IPS-20b (cell line): ENCODE measurements at regions not wholly inside any gene's neighbourhood (a gene's known extent, or its start where the extent isn't known, plus 50 kb on each side); places are given as distances from the start of the nearest gene placed in this dataset.
"Not testable (repeated sequence)": the region's sequence is repeated elsewhere in the genome, so short reads cannot be mapped to it uniquely, and the experiment has no call there.

Experiments
- H3K27ac ChIP-seq: one replicate; pipeline ENCODE4 v1.5.1; 2013; ENCODE audit warnings: low read length
- H3K27me3 ChIP-seq: 2 replicates; pipeline ENCODE4 v1.6.1; 2013; ENCODE audit warnings: mild to moderate bottlenecking, low read length, inconsistent platforms; ENCODE audit not compliant: insufficient read depth
- H3K36me3 ChIP-seq: 2 replicates; pipeline ENCODE4 v1.6.1; 2013; ENCODE audit warnings: low read depth, mild to moderate bottlenecking, inconsistent platforms, low read length, moderate library complexity; ENCODE audit not compliant: insufficient read depth
- H3K4me1 ChIP-seq: 2 replicates; pipeline ENCODE4 v1.6.1; 2013; ENCODE audit warnings: mild to moderate bottlenecking, control low read depth, inconsistent platforms, low read length, moderate library complexity; ENCODE audit not compliant: insufficient read depth
- H3K4me3 ChIP-seq: 2 replicates; pipeline ENCODE4 v1.5.1; 2013; ENCODE audit warnings: mild to moderate bottlenecking, low read length, inconsistent platforms
- H3K9ac ChIP-seq: 2 replicates; pipeline ENCODE4 v1.6.1; 2013; ENCODE audit warnings: low read depth, mild to moderate bottlenecking, inconsistent platforms, low read length, moderate library complexity
- H3K9me3 ChIP-seq: 2 replicates; pipeline ENCODE4 v1.6.1; 2013; ENCODE audit warnings: mild to moderate bottlenecking, low read depth, low read length, inconsistent platforms; ENCODE audit not compliant: insufficient read depth

- Histone ChIP-seq H3K4me3 (no peak overlapping the region), H3K9me3 (no peaks in the 10 kb centered on the region), H3K36me3 (no peaks in the 10 kb centered on the region), H3K9ac (no peak overlapping the region), H3K4me1 (no peaks in the 10 kb centered on the region), H3K27me3 (no peaks in the 10 kb centered on the region), H3K27ac (no peak overlapping the region)
Observed at GRCh38 chr13:87535911-87536310, 135.3 kb upstream of the SLITRK5 start.

- Histone ChIP-seq H3K9ac (no peak overlapping the region), H3K27ac (no peak overlapping the region)
Observed at GRCh38 chr13:87536499-87536898, 134.7 kb upstream of the SLITRK5 start.

GRCh38 chr13:87536899-87537298, 134.3 kb upstream of the SLITRK5 start:
- no peak overlapping the region for H3K9ac ChIP-seq
- H3K4me3 ChIP-seq, result no peak overlapping the region
- H3K4me1 ChIP-seq, result no peaks in the 10 kb centered on the region
- H3K27me3 ChIP-seq, result no peaks in the 10 kb centered on the region
- no peaks in the 10 kb centered on the region for H3K36me3 ChIP-seq
- no peak overlapping the region for H3K27ac ChIP-seq
- H3K9me3 ChIP-seq, result no peaks in the 10 kb centered on the region

More at GRCh38 chr13:87536499-87536898, 134.7 kb upstream of the SLITRK5 start:
- Histone ChIP-seq H3K27me3 (no peaks in the 10 kb centered on the region), H3K9me3 (no peaks in the 10 kb centered on the region), H3K4me1 (no peaks in the 10 kb centered on the region), H3K36me3 (no peaks in the 10 kb centered on the region), H3K4me3 (no peak overlapping the region)

- Histone ChIP-seq H3K27me3 (no peaks in the 10 kb centered on the region), H3K36me3 (no peaks in the 10 kb centered on the region), H3K4me3 (no peak overlapping the region), H3K9ac (no peak overlapping the region), H3K9me3 (no peaks in the 10 kb centered on the region), H3K27ac (no peak overlapping the region), H3K4me1 (no peaks in the 10 kb centered on the region)
Observed at GRCh38 chr13:87537951-87538350, 133.2 kb upstream of the SLITRK5 start.

GRCh38 chr13:87538366-87539052, 132.7 kb upstream of the SLITRK5 start:
- H3K4me1 ChIP-seq, result no peaks in the 10 kb centered on the region
- no peaks in the 10 kb centered on the region for H3K27me3 ChIP-seq
- no peaks in the 10 kb centered on the region for H3K36me3 ChIP-seq
- no peak overlapping the region for H3K4me3 ChIP-seq
- no peak overlapping the region for H3K9ac ChIP-seq
- H3K9me3 ChIP-seq, result no peaks in the 10 kb centered on the region
- no peak overlapping the region for H3K27ac ChIP-seq

- Histone ChIP-seq H3K4me3 (no peak overlapping the region), H3K27me3 (no peaks in the 10 kb centered on the region), H3K9me3 (no peaks in the 10 kb centered on the region), H3K9ac (no peak overlapping the region), H3K4me1 (peaks cover 3% of the 10 kb centered on the region; the same call in 1 of the 2 replicates), H3K36me3 (no peaks in the 10 kb centered on the region), H3K27ac (no peak overlapping the region)
Observed at GRCh38 chr13:87553142-87553541, 118.0 kb upstream of the SLITRK5 start.

- Histone ChIP-seq H3K36me3 (no peaks in the 10 kb centered on the region), H3K4me3 (no peak overlapping the region), H3K9ac (no peak overlapping the region), H3K27me3 (no peaks in the 10 kb centered on the region), H3K27ac (no peak overlapping the region), H3K4me1 (peaks cover 3% of the 10 kb centered on the region; the same call in 1 of the 2 replicates), H3K9me3 (no peaks in the 10 kb centered on the region)
Observed at GRCh38 chr13:87554045-87554444, 117.1 kb upstream of the SLITRK5 start.

GRCh38 chr13:87557788-87558187, 113.4 kb upstream of the SLITRK5 start:
- Histone ChIP-seq H3K9ac (no peak overlapping the region), H3K27ac (no peak overlapping the region), H3K4me1 (peaks cover 3% of the 10 kb centered on the region; the same call in 1 of the 2 replicates), H3K27me3 (no peaks in the 10 kb centered on the region), H3K4me3 (no peak overlapping the region), H3K9me3 (no peaks in the 10 kb centered on the region), H3K36me3 (no peaks in the 10 kb centered on the region)

GRCh38 chr13:87561580-87561979, 109.6 kb upstream of the SLITRK5 start:
- not testable (repeated sequence) for H3K9me3 ChIP-seq, H3K4me3 ChIP-seq, H3K4me1 ChIP-seq, H3K27ac ChIP-seq, H3K27me3 ChIP-seq, H3K36me3 ChIP-seq, H3K9ac ChIP-seq

GRCh38 chr13:87570669-87571068, 100.5 kb upstream of the SLITRK5 start:
- no peaks in the 10 kb centered on the region for H3K4me1 ChIP-seq
- H3K27me3 ChIP-seq, result no peaks in the 10 kb centered on the region
- no peak overlapping the region for H3K27ac ChIP-seq
- no peak overlapping the region for H3K4me3 ChIP-seq
- H3K9me3 ChIP-seq, result no peaks in the 10 kb centered on the region
- H3K36me3 ChIP-seq, result no peaks in the 10 kb centered on the region
- H3K9ac ChIP-seq, result no peak overlapping the region

GRCh38 chr13:87582399-87582798, 88.8 kb upstream of the SLITRK5 start:
- Histone ChIP-seq H3K27ac (no peak overlapping the region), H3K4me1 (no peaks in the 10 kb centered on the region), H3K27me3 (no peaks in the 10 kb centered on the region), H3K4me3 (no peak overlapping the region), H3K36me3 (no peaks in the 10 kb centered on the region), H3K9me3 (no peaks in the 10 kb centered on the region), H3K9ac (no peak overlapping the region)

GRCh38 chr13:87590518-87590917, 80.7 kb upstream of the SLITRK5 start:
- Histone ChIP-seq H3K36me3 (no peaks in the 10 kb centered on the region), H3K27ac (no peak overlapping the region), H3K27me3 (no peaks in the 10 kb centered on the region), H3K9ac (no peak overlapping the region), H3K9me3 (no peaks in the 10 kb centered on the region), H3K4me1 (no peaks in the 10 kb centered on the region), H3K4me3 (no peak overlapping the region)
